ENCODE measurements at regions not wholly inside any gene's neighbourhood (a gene's known extent, or its start where the extent isn't known, plus 50 kb on each side); places are given as distances from the start of the nearest gene placed in this dataset.

- no peaks in the 10 kb centered on the region for H3K36me3 ChIP-seq (ENCODE audit: control insufficient read depth in 3 of 3, insufficient read depth in 2 of 3, low read depth in 1 of 3, low read length in 3 of 3)
- WGBS, 3 donors = 85% methylated on average over 3 of the region's 3 CpGs
- no peak overlapping the region for H3K4me3 ChIP-seq (ENCODE audit: low read depth in 1 of 3, low read length in 3 of 3)
- no peak overlapping the region for H3K27ac ChIP-seq (ENCODE audit: low read depth in 1 of 3, low read length in 2 of 3)
- no peaks in the 10 kb centered on the region for H3K27me3 ChIP-seq (ENCODE audit: control insufficient read depth in 3 of 3, insufficient read depth in 3 of 3, low read length in 3 of 3)
- DNase-seq = no peak
- no peaks in the 10 kb centered on the region for H3K9me3 ChIP-seq (ENCODE audit: control insufficient read depth in 2 of 2, insufficient read depth in 1 of 2, low read depth in 1 of 2, low read length in 1 of 2)
- no peak for FAIRE-seq
- no peaks in the 10 kb centered on the region for H3K4me1 ChIP-seq (ENCODE audit: control insufficient read depth in 3 of 3, insufficient read depth in 2 of 3, low read depth in 1 of 3, low read length in 2 of 3)
Observed at GRCh38 chr2:133624551-133624950, 56.3 kb upstream of the NCKAP5 start.

- Histone ChIP-seq H3K27ac (ENCODE audit: low read depth in 1 of 3, low read length in 2 of 3) (no peak overlapping the region), H3K4me1 (ENCODE audit: control insufficient read depth in 3 of 3, insufficient read depth in 2 of 3, low read depth in 1 of 3, low read length in 2 of 3) (no peaks in the 10 kb centered on the region), H3K36me3 (ENCODE audit: control insufficient read depth in 3 of 3, insufficient read depth in 2 of 3, low read depth in 1 of 3, low read length in 3 of 3) (no peaks in the 10 kb centered on the region), H3K9me3 (ENCODE audit: control insufficient read depth in 2 of 2, insufficient read depth in 1 of 2, low read depth in 1 of 2, low read length in 1 of 2) (no peaks in the 10 kb centered on the region), H3K27me3 (ENCODE audit: control insufficient read depth in 3 of 3, insufficient read depth in 3 of 3, low read length in 3 of 3) (no peaks in the 10 kb centered on the region), H3K4me3 (ENCODE audit: low read depth in 1 of 3, low read length in 3 of 3) (no peak overlapping the region)
- FAIRE-seq (no peak), DNase-seq (no peak)
- 62 to 77% (median 73%) methylated on average over 1 of the region's 1 CpG for WGBS, 3 donors
Observed at GRCh38 chr2:133627741-133628140, 59.5 kb upstream of the NCKAP5 start.

GRCh38 chr2:133633309-133633708 lies 65.0 kb upstream of the NCKAP5 start:
- Histone ChIP-seq H3K4me1 (ENCODE audit: control insufficient read depth in 3 of 3, insufficient read depth in 2 of 3, low read depth in 1 of 3, low read length in 2 of 3) (no peaks in the 10 kb centered on the region), H3K27ac (ENCODE audit: low read depth in 1 of 3, low read length in 2 of 3) (no peak overlapping the region), H3K4me3 (ENCODE audit: low read depth in 1 of 3, low read length in 3 of 3) (no peak overlapping the region), H3K27me3 (ENCODE audit: control insufficient read depth in 3 of 3, insufficient read depth in 3 of 3, low read length in 3 of 3) (no peaks in the 10 kb centered on the region), H3K36me3 (ENCODE audit: control insufficient read depth in 3 of 3, insufficient read depth in 2 of 3, low read depth in 1 of 3, low read length in 3 of 3) (no peaks in the 10 kb centered on the region), H3K9me3 (ENCODE audit: control insufficient read depth in 2 of 2, insufficient read depth in 1 of 2, low read depth in 1 of 2, low read length in 1 of 2) (no peaks in the 10 kb centered on the region)
- DNase-seq = no peak
- no peak for FAIRE-seq
- 72 to 88% (median 83%) methylated on average over 7 of the region's 7 CpGs for WGBS, 3 donors

GRCh38 chr2:133633881-133634409 lies 65.7 kb upstream of the NCKAP5 start:
- 59 to 65% (median 62%) methylated on average over 8 of the region's 8 CpGs for WGBS, 3 donors
- H3K27me3 ChIP-seq (ENCODE audit: control insufficient read depth in 3 of 3, insufficient read depth in 3 of 3, low read length in 3 of 3) = no peaks in the 10 kb centered on the region
- no peaks in the 10 kb centered on the region for H3K4me1 ChIP-seq (ENCODE audit: control insufficient read depth in 3 of 3, insufficient read depth in 2 of 3, low read depth in 1 of 3, low read length in 2 of 3)
- no peaks in the 10 kb centered on the region for H3K9me3 ChIP-seq (ENCODE audit: control insufficient read depth in 2 of 2, insufficient read depth in 1 of 2, low read depth in 1 of 2, low read length in 1 of 2)
- H3K27ac ChIP-seq (ENCODE audit: low read depth in 1 of 3, low read length in 2 of 3) = no peak overlapping the region
- DNase-seq = no peak
- H3K36me3 ChIP-seq (ENCODE audit: control insufficient read depth in 3 of 3, insufficient read depth in 2 of 3, low read depth in 1 of 3, low read length in 3 of 3) = no peaks in the 10 kb centered on the region
- no peak overlapping the region for H3K4me3 ChIP-seq (ENCODE audit: low read depth in 1 of 3, low read length in 3 of 3)
- FAIRE-seq = no peak

- H3K4me3 ChIP-seq (ENCODE audit: low read depth in 1 of 3, low read length in 3 of 3) = no peak overlapping the region
- H3K27ac ChIP-seq (ENCODE audit: low read depth in 1 of 3, low read length in 2 of 3) = no peak overlapping the region
- no peak for FAIRE-seq
- no peaks in the 10 kb centered on the region for H3K27me3 ChIP-seq (ENCODE audit: control insufficient read depth in 3 of 3, insufficient read depth in 3 of 3, low read length in 3 of 3)
- no peaks in the 10 kb centered on the region for H3K9me3 ChIP-seq (ENCODE audit: control insufficient read depth in 2 of 2, insufficient read depth in 1 of 2, low read depth in 1 of 2, low read length in 1 of 2)
- no peak for DNase-seq
- H3K4me1 ChIP-seq (ENCODE audit: control insufficient read depth in 3 of 3, insufficient read depth in 2 of 3, low read depth in 1 of 3, low read length in 2 of 3) = no peaks in the 10 kb centered on the region
- H3K36me3 ChIP-seq (ENCODE audit: control insufficient read depth in 3 of 3, insufficient read depth in 2 of 3, low read depth in 1 of 3, low read length in 3 of 3) = no peaks in the 10 kb centered on the region
Observed at GRCh38 chr2:133635131-133635530, 66.9 kb upstream of the NCKAP5 start.

GRCh38 chr2:133636287-133636686 lies 68.0 kb upstream of the NCKAP5 start:
- FAIRE-seq (no peak), DNase-seq (no peak)
- H3K4me3 ChIP-seq (ENCODE audit: low read depth in 1 of 3, low read length in 3 of 3) = no peak overlapping the region
- no peaks in the 10 kb centered on the region for H3K36me3 ChIP-seq (ENCODE audit: control insufficient read depth in 3 of 3, insufficient read depth in 2 of 3, low read depth in 1 of 3, low read length in 3 of 3)
- 79 to 86% (median 79%) methylated on average over 2 of the region's 2 CpGs for WGBS, 3 donors
- no peak overlapping the region for H3K27ac ChIP-seq (ENCODE audit: low read depth in 1 of 3, low read length in 2 of 3)
- no peaks in the 10 kb centered on the region for H3K4me1 ChIP-seq (ENCODE audit: control insufficient read depth in 3 of 3, insufficient read depth in 2 of 3, low read depth in 1 of 3, low read length in 2 of 3)
- no peaks in the 10 kb centered on the region for H3K9me3 ChIP-seq (ENCODE audit: control insufficient read depth in 2 of 2, insufficient read depth in 1 of 2, low read depth in 1 of 2, low read length in 1 of 2)
- H3K27me3 ChIP-seq (ENCODE audit: control insufficient read depth in 3 of 3, insufficient read depth in 3 of 3, low read length in 3 of 3) = no peaks in the 10 kb centered on the region

- no peaks in the 10 kb centered on the region for H3K27me3 ChIP-seq (ENCODE audit: control insufficient read depth in 3 of 3, insufficient read depth in 3 of 3, low read length in 3 of 3)
- no peaks in the 10 kb centered on the region for H3K4me1 ChIP-seq (ENCODE audit: control insufficient read depth in 3 of 3, insufficient read depth in 2 of 3, low read depth in 1 of 3, low read length in 2 of 3)
- no peak overlapping the region for H3K4me3 ChIP-seq (ENCODE audit: low read depth in 1 of 3, low read length in 3 of 3)
- H3K27ac ChIP-seq (ENCODE audit: low read depth in 1 of 3, low read length in 2 of 3) = no peak overlapping the region
- no peak for FAIRE-seq
- no peaks in the 10 kb centered on the region for H3K36me3 ChIP-seq (ENCODE audit: control insufficient read depth in 3 of 3, insufficient read depth in 2 of 3, low read depth in 1 of 3, low read length in 3 of 3)
- no peaks in the 10 kb centered on the region for H3K9me3 ChIP-seq (ENCODE audit: control insufficient read depth in 2 of 2, insufficient read depth in 1 of 2, low read depth in 1 of 2, low read length in 1 of 2)
- no peak for DNase-seq
Observed at GRCh38 chr2:133640103-133640502, 71.8 kb upstream of the NCKAP5 start.

GRCh38 chr2:133641497-133641896 lies 73.2 kb upstream of the NCKAP5 start:
- Histone ChIP-seq H3K4me1 (ENCODE audit: control insufficient read depth in 3 of 3, insufficient read depth in 2 of 3, low read depth in 1 of 3, low read length in 2 of 3) (no peaks in the 10 kb centered on the region), H3K9me3 (ENCODE audit: control insufficient read depth in 2 of 2, insufficient read depth in 1 of 2, low read depth in 1 of 2, low read length in 1 of 2) (no peaks in the 10 kb centered on the region), H3K36me3 (ENCODE audit: control insufficient read depth in 3 of 3, insufficient read depth in 2 of 3, low read depth in 1 of 3, low read length in 3 of 3) (no peaks in the 10 kb centered on the region), H3K4me3 (ENCODE audit: low read depth in 1 of 3, low read length in 3 of 3) (no peak overlapping the region), H3K27me3 (ENCODE audit: control insufficient read depth in 3 of 3, insufficient read depth in 3 of 3, low read length in 3 of 3) (no peaks in the 10 kb centered on the region), H3K27ac (ENCODE audit: low read depth in 1 of 3, low read length in 2 of 3) (no peak overlapping the region)
- FAIRE-seq (no peak), DNase-seq (peak; percentile 35 to 37)
- 20 to 25% methylated on average over 1 of the region's 1 CpG; no CpG with 5 or more reads in 1 of the 3 donors for WGBS, 3 donors

GRCh38 chr2:133641942-133642725 lies 73.9 kb upstream of the NCKAP5 start:
- DNase-seq = no peak
- FAIRE-seq = no peak
- Histone ChIP-seq H3K27ac (ENCODE audit: low read depth in 1 of 3, low read length in 2 of 3) (no peak overlapping the region), H3K4me1 (ENCODE audit: control insufficient read depth in 3 of 3, insufficient read depth in 2 of 3, low read depth in 1 of 3, low read length in 2 of 3) (no peaks in the 10 kb centered on the region), H3K4me3 (ENCODE audit: low read depth in 1 of 3, low read length in 3 of 3) (no peak overlapping the region), H3K9me3 (ENCODE audit: control insufficient read depth in 2 of 2, insufficient read depth in 1 of 2, low read depth in 1 of 2, low read length in 1 of 2) (no peaks in the 10 kb centered on the region), H3K36me3 (ENCODE audit: control insufficient read depth in 3 of 3, insufficient read depth in 2 of 3, low read depth in 1 of 3, low read length in 3 of 3) (no peaks in the 10 kb centered on the region), H3K27me3 (ENCODE audit: control insufficient read depth in 3 of 3, insufficient read depth in 3 of 3, low read length in 3 of 3) (no peaks in the 10 kb centered on the region)
- 70 to 81% (median 79%) methylated on average over 5 of the region's 5 CpGs for WGBS, 3 donors
